GM21367 (cell line): ENCODE measurements at regions not wholly inside any gene's neighbourhood (a gene's known extent, or its start where the extent isn't known, plus 50 kb on each side); places are given as distances from the start of the nearest gene placed in this dataset.

Experiments
- ATAC-seq: cut with Tn5 transposase; IDR thresholded peaks from one replicate; pipeline ENCODE4 v1.9.1; 2021; ENCODE audit not compliant: unreplicated experiment

- no peak for ATAC-seq
Measured at GRCh38 chr10:123519861-123520260, 146.3 kb upstream of the GPR26 start.

- no peak for ATAC-seq
Measured at GRCh38 chr10:123521076-123521475, 145.1 kb upstream of the GPR26 start.

GRCh38 chr10:123521556-123521955 is 144.6 kb upstream of the GPR26 start:
- no peak for ATAC-seq

GRCh38 chr10:123522702-123523312 is 143.3 kb upstream of the GPR26 start:
- ATAC-seq: no peak

- no peak for ATAC-seq
Measured at GRCh38 chr10:123523833-123524232, 142.3 kb upstream of the GPR26 start.

- no peak for ATAC-seq
Measured at GRCh38 chr10:123526356-123527064, 139.6 kb upstream of the GPR26 start.

- no peak for ATAC-seq
Measured at GRCh38 chr10:123527151-123527550, 139.0 kb upstream of the GPR26 start.

GRCh38 chr10:123529146-123529760 is 136.9 kb upstream of the GPR26 start:
- ATAC-seq: no peak

- no peak for ATAC-seq
Measured at GRCh38 chr10:123530166-123530870, 135.8 kb upstream of the GPR26 start.

GRCh38 chr10:123535386-123535785 is 130.8 kb upstream of the GPR26 start:
- no peak for ATAC-seq

GRCh38 chr10:123536176-123536845 is 129.8 kb upstream of the GPR26 start:
- ATAC-seq: no peak

- no peak for ATAC-seq
Measured at GRCh38 chr10:123537188-123537961, 128.8 kb upstream of the GPR26 start.

GRCh38 chr10:123538401-123539320 is 127.5 kb upstream of the GPR26 start:
- no peak for ATAC-seq

GRCh38 chr10:123544986-123545385 is 121.2 kb upstream of the GPR26 start:
- no peak for ATAC-seq

- ATAC-seq: no peak
Measured at GRCh38 chr10:123548770-123549169, 117.4 kb upstream of the GPR26 start.

GRCh38 chr10:123549761-123550454 is 116.2 kb upstream of the GPR26 start:
- no peak for ATAC-seq

GRCh38 chr10:123550675-123551096 is 115.5 kb upstream of the GPR26 start:
- no peak for ATAC-seq

GRCh38 chr10:123551259-123551658 is 114.9 kb upstream of the GPR26 start:
- ATAC-seq: no peak
